ENCODE measurements at regions not wholly inside any gene's neighbourhood (a gene's known extent, or its start where the extent isn't known, plus 50 kb on each side); places are given as distances from the start of the nearest gene placed in this dataset.
A peak's percentile ranks its signal among the peaks of the same experiment; 100 is the strongest.

GRCh38 chr5:135191084-135191826 is 157.2 kb upstream of the PITX1 start:
- peak; percentile 78 for TF ChIP-seq CTCF (IDR thresholded peaks at IDR 0.05; ENCODE audit: low read depth, low read length)
- H3K4me3 ChIP-seq (ENCODE audit: low read depth, low read length) = no peak overlapping the region

- TF ChIP-seq CTCF (IDR thresholded peaks at IDR 0.05; ENCODE audit: low read depth, low read length) = no peak
- no peak overlapping the region for H3K4me3 ChIP-seq (ENCODE audit: low read depth, low read length)
These were observed 156.5 kb upstream of the PITX1 start for GRCh38 chr5:135190416-135191083.

GRCh38 chr5:135189024-135189423 is 155.0 kb upstream of the PITX1 start:
- H3K4me3 ChIP-seq (ENCODE audit: low read depth, low read length) = no peak overlapping the region
- TF ChIP-seq CTCF (IDR thresholded peaks at IDR 0.05; ENCODE audit: low read depth, low read length) = no peak

GRCh38 chr5:135188233-135188914 is 154.3 kb upstream of the PITX1 start:
- H3K4me3 ChIP-seq (ENCODE audit: low read depth, low read length) = no peak overlapping the region
- TF ChIP-seq CTCF (IDR thresholded peaks at IDR 0.05; ENCODE audit: low read depth, low read length) = no peak

GRCh38 chr5:135186662-135187522 is 152.9 kb upstream of the PITX1 start:
- no peak overlapping the region for H3K4me3 ChIP-seq (ENCODE audit: low read depth, low read length)
- no peak for TF ChIP-seq CTCF (IDR thresholded peaks at IDR 0.05; ENCODE audit: low read depth, low read length)

GRCh38 chr5:135185481-135186065 is 151.5 kb upstream of the PITX1 start:
- no peak overlapping the region for H3K4me3 ChIP-seq (ENCODE audit: low read depth, low read length)

More at GRCh38 chr5:135185481-135186065, 151.5 kb upstream of the PITX1 start:
- TF ChIP-seq CTCF (IDR thresholded peaks at IDR 0.05; ENCODE audit: low read depth, low read length) = no peak

All from WI38 (cell line).